ENCODE measurements at regions not wholly inside any gene's neighbourhood (a gene's known extent, or its start where the extent isn't known, plus 50 kb on each side); places are given as distances from the start of the nearest gene placed in this dataset.
"Not testable (repeated sequence)": the region's sequence is repeated elsewhere in the genome, so short reads cannot be mapped to it uniquely, and the experiment has no call there.

DNA sequence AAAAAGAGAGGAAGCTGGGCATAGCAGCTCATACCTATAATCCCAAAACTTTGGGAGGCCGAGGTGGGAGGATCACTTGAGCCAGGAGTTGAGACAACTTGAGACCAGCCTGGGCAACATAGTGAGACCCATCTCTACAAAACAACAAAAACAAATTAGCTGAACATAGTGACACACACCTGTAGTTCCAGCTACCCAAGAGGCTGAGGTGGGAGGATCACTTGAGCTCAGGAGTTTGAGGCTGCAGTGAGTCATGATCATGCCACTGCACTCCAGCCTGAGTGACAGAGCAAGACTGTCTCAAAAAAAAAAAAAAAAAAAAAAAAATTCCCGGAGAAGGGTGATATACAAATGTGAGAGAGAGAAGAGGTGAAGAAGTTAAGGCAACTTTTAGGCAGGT, 143.8 kb downstream of the GLUL start:
- TF ChIP-seq, protein P1, sequence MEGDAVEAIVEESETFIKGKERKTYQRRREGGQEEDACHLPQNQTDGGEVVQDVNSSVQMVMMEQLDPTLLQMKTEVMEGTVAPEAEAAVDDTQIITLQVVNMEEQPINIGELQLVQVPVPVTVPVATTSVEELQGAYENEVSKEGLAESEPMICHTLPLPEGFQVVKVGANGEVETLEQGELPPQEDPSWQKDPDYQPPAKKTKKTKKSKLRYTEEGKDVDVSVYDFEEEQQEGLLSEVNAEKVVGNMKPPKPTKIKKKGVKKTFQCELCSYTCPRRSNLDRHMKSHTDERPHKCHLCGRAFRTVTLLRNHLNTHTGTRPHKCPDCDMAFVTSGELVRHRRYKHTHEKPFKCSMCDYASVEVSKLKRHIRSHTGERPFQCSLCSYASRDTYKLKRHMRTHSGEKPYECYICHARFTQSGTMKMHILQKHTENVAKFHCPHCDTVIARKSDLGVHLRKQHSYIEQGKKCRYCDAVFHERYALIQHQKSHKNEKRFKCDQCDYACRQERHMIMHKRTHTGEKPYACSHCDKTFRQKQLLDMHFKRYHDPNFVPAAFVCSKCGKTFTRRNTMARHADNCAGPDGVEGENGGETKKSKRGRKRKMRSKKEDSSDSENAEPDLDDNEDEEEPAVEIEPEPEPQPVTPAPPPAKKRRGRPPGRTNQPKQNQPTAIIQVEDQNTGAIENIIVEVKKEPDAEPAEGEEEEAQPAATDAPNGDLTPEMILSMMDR (IDR thresholded peaks at IDR 0.05 in 2 of 3, conservative IDR thresholded peaks at IDR 0.05 in 1 of 3; ENCODE audit: borderline replicate concordance in 1 of 3, insufficient read depth in 1 of 3, low read depth in 2 of 3, low read length in 2 of 3): not testable (repeated sequence)
- not testable (repeated sequence) for TF ChIP-seq POLR2AphosphoS5 (IDR thresholded peaks at IDR 0.05; ENCODE audit: low read depth, low read length); CEBPB (IDR thresholded peaks at IDR 0.05; ENCODE audit: low read depth); POLR2A (IDR thresholded peaks at IDR 0.05; ENCODE audit: borderline replicate concordance, extremely low read depth, insufficient read depth, insufficient read length); YY1 (IDR thresholded peaks at IDR 0.05; ENCODE audit: extremely low read depth, insufficient replicate concordance, low read depth, low read length); CBX3 (IDR thresholded peaks at IDR 0.05; ENCODE audit: low read depth); RAD21 (IDR thresholded peaks at IDR 0.05; ENCODE audit: low read depth); SIN3A (IDR thresholded peaks at IDR 0.05; ENCODE audit: low read depth)

Data from HCT116 (cell line).